GM18502 (cell line): ENCODE measurements at regions not wholly inside any gene's neighbourhood (a gene's known extent, or its start where the extent isn't known, plus 50 kb on each side); places are given as distances from the start of the nearest gene placed in this dataset.
A peak's percentile ranks its signal among the peaks of the same experiment; 100 is the strongest.

Experiments
- ATAC-seq: cut with Tn5 transposase; IDR thresholded peaks from one replicate; pipeline ENCODE4 v1.9.1; 2021; ENCODE audit warnings: mild to moderate bottlenecking; ENCODE audit not compliant: unreplicated experiment, poor library complexity

- no peak for ATAC-seq
These were observed 349.7 kb upstream of the POU3F2 start for GRCh38 chr6:98484696-98485095.

GRCh38 chr6:98485593-98485992 lies 348.8 kb upstream of the POU3F2 start:
- ATAC-seq, result no peak

- no peak for ATAC-seq
These were observed 348.3 kb upstream of the POU3F2 start for GRCh38 chr6:98486057-98486456.

GRCh38 chr6:98487612-98488011 lies 346.8 kb upstream of the POU3F2 start:
- no peak for ATAC-seq

- no peak for ATAC-seq
These were observed 336.1 kb upstream of the POU3F2 start for GRCh38 chr6:98498144-98498775.

- ATAC-seq, result no peak
These were observed 335.5 kb upstream of the POU3F2 start for GRCh38 chr6:98498866-98499265.

GRCh38 chr6:98514073-98514720 lies 320.2 kb upstream of the POU3F2 start:
- peak; percentile 73 for ATAC-seq

- ATAC-seq, result no peak
These were observed 319.6 kb upstream of the POU3F2 start for GRCh38 chr6:98514796-98515195.

- no peak for ATAC-seq
These were observed 318.2 kb upstream of the POU3F2 start for GRCh38 chr6:98516206-98516605.

GRCh38 chr6:98516866-98517265 lies 317.5 kb upstream of the POU3F2 start:
- no peak for ATAC-seq

- ATAC-seq, result no peak
These were observed 308.5 kb upstream of the POU3F2 start for GRCh38 chr6:98525860-98526259.

GRCh38 chr6:98526465-98526864 lies 307.9 kb upstream of the POU3F2 start:
- ATAC-seq, result no peak

GRCh38 chr6:98529364-98529763 lies 305.0 kb upstream of the POU3F2 start:
- ATAC-seq, result no peak

- no peak for ATAC-seq
These were observed 303.6 kb upstream of the POU3F2 start for GRCh38 chr6:98530732-98531131.

GRCh38 chr6:98532004-98532403 lies 302.4 kb upstream of the POU3F2 start:
- ATAC-seq, result no peak

GRCh38 chr6:98539741-98540140 lies 294.6 kb upstream of the POU3F2 start:
- peak; percentile 66 for ATAC-seq

GRCh38 chr6:98546376-98546775 lies 288.0 kb upstream of the POU3F2 start:
- no peak for ATAC-seq

- no peak for ATAC-seq
These were observed 287.2 kb upstream of the POU3F2 start for GRCh38 chr6:98547151-98547550.

GRCh38 chr6:98547634-98548033 lies 286.7 kb upstream of the POU3F2 start:
- ATAC-seq, result no peak

GRCh38 chr6:98548301-98548700 lies 286.1 kb upstream of the POU3F2 start:
- ATAC-seq, result no peak

GRCh38 chr6:98560418-98560817 lies 274.0 kb upstream of the POU3F2 start:
- ATAC-seq, result no peak

- no peak for ATAC-seq
These were observed 273.5 kb upstream of the POU3F2 start for GRCh38 chr6:98560841-98561240.
